ENCODE measurements at regions not wholly inside any gene's neighbourhood (a gene's known extent, or its start where the extent isn't known, plus 50 kb on each side); places are given as distances from the start of the nearest gene placed in this dataset.
"Not testable (repeated sequence)": the region's sequence is repeated elsewhere in the genome, so short reads cannot be mapped to it uniquely, and the experiment has no call there.

GRCh38 chrX:137646472-137646871 is 80.5 kb downstream of the ZIC3 start:
- no peak for DNase-seq (ENCODE audit: low spot score)

- DNase-seq (ENCODE audit: low spot score) = no peak
Observed at GRCh38 chrX:137651647-137652046, 85.7 kb downstream of the ZIC3 start.

- no peak for DNase-seq (ENCODE audit: low spot score)
Observed at GRCh38 chrX:137652086-137652485, 86.2 kb downstream of the ZIC3 start.

- no peak for DNase-seq (ENCODE audit: low spot score)
Observed at GRCh38 chrX:137654481-137654880, 88.6 kb downstream of the ZIC3 start.

- no peak for DNase-seq (ENCODE audit: low spot score)
Observed at GRCh38 chrX:137667776-137668175, 101.8 kb downstream of the ZIC3 start.

- DNase-seq (ENCODE audit: low spot score) = no peak
Observed at GRCh38 chrX:137684591-137684990, 118.7 kb downstream of the ZIC3 start.

GRCh38 chrX:137695417-137695816 is 129.5 kb downstream of the ZIC3 start:
- no peak for DNase-seq (ENCODE audit: low spot score)

- DNase-seq (ENCODE audit: low spot score) = no peak
Observed at GRCh38 chrX:137707348-137707747, 141.4 kb downstream of the ZIC3 start.

GRCh38 chrX:137742846-137743245 is 176.9 kb downstream of the ZIC3 start:
- DNase-seq (ENCODE audit: low spot score) = no peak

- DNase-seq (ENCODE audit: low spot score) = no peak
Observed at GRCh38 chrX:137743414-137743813, 177.5 kb downstream of the ZIC3 start.

- no peak for DNase-seq (ENCODE audit: low spot score)
Observed at GRCh38 chrX:137746289-137746688, 180.4 kb downstream of the ZIC3 start.

- peak; percentile 1 for DNase-seq (ENCODE audit: low spot score)
Observed at GRCh38 chrX:137747244-137748043, 181.5 kb downstream of the ZIC3 start.

- DNase-seq (ENCODE audit: low spot score) = no peak
Observed at GRCh38 chrX:137748827-137749226, 182.9 kb downstream of the ZIC3 start.

- DNase-seq (ENCODE audit: low spot score) = no peak
Observed at GRCh38 chrX:137749246-137749645, 183.3 kb downstream of the ZIC3 start.

GRCh38 chrX:137771537-137771936 is 205.6 kb downstream of the ZIC3 start:
- no peak for DNase-seq (ENCODE audit: low spot score)

GRCh38 chrX:137792214-137792613 is 226.3 kb downstream of the ZIC3 start:
- no peak for DNase-seq (ENCODE audit: low spot score)

GRCh38 chrX:137797926-137798325 is 232.0 kb downstream of the ZIC3 start:
- not testable (repeated sequence) for DNase-seq (ENCODE audit: low spot score)

GRCh38 chrX:137823257-137823656 is 257.3 kb downstream of the ZIC3 start:
- no peak for DNase-seq (ENCODE audit: low spot score)

- DNase-seq (ENCODE audit: low spot score) = no peak
Observed at GRCh38 chrX:137847376-137847775, 281.4 kb downstream of the ZIC3 start.

- no peak for DNase-seq (ENCODE audit: low spot score)
Observed at GRCh38 chrX:137848266-137848905, 282.5 kb downstream of the ZIC3 start.

- no peak for DNase-seq (ENCODE audit: low spot score)
Observed at GRCh38 chrX:137852502-137852901, 286.6 kb downstream of the ZIC3 start.

GRCh38 chrX:137855490-137855889 is 289.6 kb downstream of the ZIC3 start:
- no peak for DNase-seq (ENCODE audit: low spot score)

GRCh38 chrX:137858106-137858505 is 292.2 kb downstream of the ZIC3 start:
- DNase-seq (ENCODE audit: low spot score) = no peak

- DNase-seq (ENCODE audit: low spot score) = no peak
Observed at GRCh38 chrX:137878401-137878800, 312.5 kb downstream of the ZIC3 start.
